AG20443 (cell line): ENCODE measurements at regions not wholly inside any gene's neighbourhood (a gene's known extent, or its start where the extent isn't known, plus 50 kb on each side); places are given as distances from the start of the nearest gene placed in this dataset.

Experiments used
- DNase-seq: peaks from one replicate; pipeline ENCODE4 v3.0.0; 2012; ENCODE audit warnings: low spot score, mixed read lengths

- DNase-seq: no peak
Measured at GRCh38 chr5:61263561-61264272, 68.3 kb upstream of the ZSWIM6 start.

DNA sequence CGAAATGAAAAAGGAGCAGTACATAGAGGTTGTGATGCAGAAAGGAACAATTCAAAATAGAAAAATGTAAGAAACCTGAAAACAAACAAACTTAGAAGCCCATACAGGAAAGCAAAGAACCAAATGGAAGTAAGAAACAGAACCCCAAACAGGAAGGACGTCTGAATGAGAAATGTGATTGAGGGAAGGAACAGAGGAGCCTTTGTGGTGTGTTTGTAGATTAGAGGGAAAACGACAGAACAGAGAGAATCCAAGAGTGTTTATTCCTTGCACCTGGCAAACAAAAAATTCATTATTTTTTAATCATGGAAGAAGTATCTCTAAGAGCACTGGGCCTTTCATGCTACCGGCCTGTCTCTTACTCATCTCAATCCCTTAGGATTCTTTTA, 67.8 kb upstream of the ZSWIM6 start:
- no peak for DNase-seq

DNA sequence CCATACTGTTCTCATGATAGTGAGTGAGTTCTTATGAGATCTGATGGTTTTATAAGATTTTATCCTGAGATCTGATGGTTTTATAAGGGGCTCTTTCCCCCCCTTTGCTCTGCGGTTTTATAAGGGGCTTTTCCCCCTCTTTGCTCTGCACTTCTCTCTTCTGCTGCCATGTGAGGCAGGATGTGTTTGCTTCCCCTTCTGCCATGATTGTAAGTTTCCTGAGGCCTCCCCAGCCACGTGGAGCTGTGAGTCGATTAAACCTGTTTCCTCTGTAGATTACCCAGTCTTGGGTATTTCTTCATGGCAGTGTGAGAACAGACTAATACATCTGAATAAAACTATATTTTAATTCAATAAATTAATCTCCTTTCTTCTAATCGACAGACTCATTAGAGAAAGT, 64.9 kb upstream of the ZSWIM6 start:
- DNase-seq: no peak

- no peak for DNase-seq
Measured at GRCh38 chr5:61268871-61269270, 63.2 kb upstream of the ZSWIM6 start.

- DNase-seq: no peak
Measured at GRCh38 chr5:61270510-61271165, 61.4 kb upstream of the ZSWIM6 start.

GRCh38 chr5:61272688-61273087, 59.4 kb upstream of the ZSWIM6 start:
- DNase-seq: no peak

DNA sequence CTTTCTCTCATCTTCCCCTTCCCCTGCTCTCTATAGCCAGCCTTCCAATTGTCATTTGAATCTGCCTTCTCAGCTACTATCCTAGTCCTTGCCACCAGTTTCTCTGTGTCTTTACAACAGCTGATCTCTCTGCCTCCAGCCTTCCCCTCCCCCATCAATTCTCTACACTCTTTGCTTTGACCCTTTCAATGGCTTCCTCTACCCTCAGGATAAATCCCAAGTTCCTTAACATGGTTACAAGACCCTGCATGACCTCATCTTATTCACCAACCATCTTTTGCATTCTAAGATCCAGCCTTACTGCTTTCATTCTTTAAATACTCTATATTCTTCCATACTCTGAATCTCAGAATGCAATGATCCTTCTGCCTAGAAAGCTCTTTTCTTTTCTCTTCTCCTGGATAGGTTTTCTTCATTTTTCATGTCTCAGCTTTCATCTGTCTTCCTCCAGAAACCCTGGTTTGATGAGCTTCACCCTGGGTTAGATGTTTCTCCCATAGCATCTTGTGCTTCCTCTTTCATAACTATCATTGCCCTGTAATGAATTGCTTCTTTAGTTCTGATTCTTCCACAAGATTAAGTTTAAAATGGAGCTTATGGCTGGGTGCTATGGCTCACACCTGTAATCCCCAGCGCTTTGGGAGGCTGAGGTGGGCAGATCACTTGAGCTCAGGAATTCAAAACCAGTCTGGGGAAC, 58.6 kb upstream of the ZSWIM6 start:
- no peak for DNase-seq

GRCh38 chr5:61274511-61274911, 57.5 kb upstream of the ZSWIM6 start:
- no peak for DNase-seq

DNA sequence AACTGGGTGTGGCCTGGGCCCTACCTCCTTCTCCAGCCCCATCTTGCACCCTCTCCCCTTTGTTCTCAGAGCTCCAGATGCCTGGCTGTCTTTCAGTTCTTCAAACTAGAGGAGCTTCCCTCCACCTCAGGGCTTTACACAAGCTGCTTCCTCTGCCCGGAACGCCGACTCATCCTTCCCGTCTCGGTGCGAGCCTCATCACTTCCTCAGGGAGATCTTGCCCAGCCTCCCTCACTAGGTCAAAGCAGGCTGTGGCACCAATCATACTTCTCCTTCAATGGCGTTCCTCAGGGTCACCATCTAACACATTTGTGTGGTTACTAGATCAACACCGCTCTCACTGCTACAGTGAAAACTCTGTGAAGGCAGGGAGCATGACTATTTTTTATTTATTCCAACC, 56.2 kb upstream of the ZSWIM6 start:
- DNase-seq: peak; percentile 73

DNA sequence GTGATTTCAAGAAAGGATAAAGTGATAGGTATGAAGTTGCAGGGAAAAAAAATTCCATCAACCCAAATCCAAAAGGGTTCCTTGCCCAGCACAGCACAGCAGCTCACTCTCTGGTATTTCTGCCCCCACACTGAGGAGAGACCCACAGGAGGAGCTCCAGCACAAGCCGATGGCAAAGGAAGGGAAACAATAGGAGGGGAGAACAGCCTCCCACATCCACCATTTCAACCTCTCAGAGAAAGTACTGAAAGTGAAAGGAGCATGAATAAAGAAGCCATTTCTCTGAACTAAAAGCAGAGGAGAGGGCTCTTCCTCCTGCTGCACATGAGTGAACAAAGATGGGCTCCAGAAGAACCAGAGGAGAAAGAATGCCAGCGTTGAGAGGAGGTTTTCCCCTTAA, 54.9 kb upstream of the ZSWIM6 start:
- DNase-seq: peak; percentile 42

DNA sequence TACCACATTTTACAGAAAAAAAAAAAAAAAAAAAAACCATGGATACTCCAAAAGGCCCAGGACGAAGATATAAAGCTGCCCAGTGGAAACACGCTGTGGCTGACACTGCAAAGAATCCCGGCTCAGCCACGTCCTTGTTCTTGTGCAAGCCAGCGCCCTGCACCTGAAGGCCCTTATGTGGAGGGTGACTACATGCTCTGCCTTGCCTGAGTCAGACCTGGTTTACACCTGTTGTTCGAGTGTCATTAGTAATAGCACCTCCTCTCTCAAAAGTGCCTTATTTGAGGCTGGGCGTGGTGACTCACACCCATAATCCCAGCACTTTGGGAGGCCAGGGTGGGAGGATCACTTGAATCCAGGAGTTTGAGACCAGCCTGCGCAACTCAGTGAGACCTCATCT, 54.3 kb upstream of the ZSWIM6 start:
- DNase-seq: no peak

DNA sequence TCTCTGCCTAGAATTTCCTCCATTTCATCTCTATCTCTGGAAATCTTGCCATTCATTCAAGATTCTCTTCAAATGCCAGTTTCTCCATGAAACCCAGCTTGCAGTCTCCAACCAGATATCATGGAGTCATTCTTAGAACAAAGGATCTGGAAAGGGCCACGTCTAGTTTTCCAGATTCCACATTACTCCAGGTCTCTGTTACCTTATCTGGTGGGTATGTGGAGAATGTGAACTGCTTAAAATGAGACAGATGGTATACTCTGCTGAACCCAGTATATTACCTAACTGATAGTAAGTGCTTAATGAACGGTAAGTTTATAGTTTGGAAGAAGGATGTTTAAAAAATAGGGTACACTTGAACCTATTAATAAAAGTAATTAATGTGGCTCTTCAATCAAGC, 52.3 kb upstream of the ZSWIM6 start:
- no peak for DNase-seq

DNA sequence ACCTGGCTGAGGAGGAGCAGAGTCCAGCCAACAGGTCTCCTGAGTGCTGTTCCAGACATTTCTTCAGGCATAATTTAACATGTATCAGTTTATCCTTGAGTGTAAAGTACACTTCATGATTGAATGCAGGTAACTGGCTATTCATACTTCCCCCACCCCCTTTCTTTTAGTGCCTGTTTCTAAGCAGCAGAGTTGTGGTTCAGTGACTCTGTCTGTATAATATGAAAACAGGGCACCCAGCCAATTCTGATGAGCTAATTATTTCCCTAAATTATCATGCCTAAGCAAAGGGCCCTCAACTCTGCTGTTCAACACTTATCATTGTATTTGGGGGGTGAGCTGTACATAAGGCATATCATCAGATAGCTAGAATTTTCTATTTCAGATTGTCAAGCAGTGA, 51.9 kb upstream of the ZSWIM6 start:
- DNase-seq: peak; percentile 37

DNA sequence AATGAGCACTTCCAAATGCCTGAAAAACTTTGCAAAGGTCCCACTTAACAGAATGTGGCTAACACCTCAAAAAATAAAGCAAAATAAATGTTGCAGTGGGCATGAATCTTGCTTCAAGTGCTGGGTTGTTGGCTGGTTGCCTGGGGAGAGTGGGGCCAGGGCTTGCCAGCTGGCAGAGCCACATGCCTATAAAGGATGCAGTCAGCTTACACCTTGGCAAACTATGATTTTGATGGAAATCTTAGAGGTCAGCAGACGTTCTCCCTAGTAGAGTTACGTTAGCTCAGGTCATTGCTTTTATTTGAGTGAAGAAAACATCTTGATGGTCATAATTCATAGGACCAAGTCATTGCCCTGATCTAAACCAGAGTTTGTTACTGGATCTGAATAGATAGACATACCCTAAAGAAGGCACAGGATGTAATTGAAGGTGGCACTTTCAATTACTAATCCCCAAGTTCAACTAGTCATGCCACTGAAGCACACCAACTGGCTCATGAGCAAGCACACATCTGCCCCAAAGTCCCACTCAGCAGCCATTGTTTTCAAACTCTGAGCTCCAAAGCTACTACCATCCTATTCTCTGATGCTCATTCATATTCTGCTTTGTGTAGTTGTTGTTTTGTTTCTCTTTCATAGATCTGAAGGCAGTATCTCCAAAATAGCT, 51.2 kb upstream of the ZSWIM6 start:
- no peak for DNase-seq

DNA sequence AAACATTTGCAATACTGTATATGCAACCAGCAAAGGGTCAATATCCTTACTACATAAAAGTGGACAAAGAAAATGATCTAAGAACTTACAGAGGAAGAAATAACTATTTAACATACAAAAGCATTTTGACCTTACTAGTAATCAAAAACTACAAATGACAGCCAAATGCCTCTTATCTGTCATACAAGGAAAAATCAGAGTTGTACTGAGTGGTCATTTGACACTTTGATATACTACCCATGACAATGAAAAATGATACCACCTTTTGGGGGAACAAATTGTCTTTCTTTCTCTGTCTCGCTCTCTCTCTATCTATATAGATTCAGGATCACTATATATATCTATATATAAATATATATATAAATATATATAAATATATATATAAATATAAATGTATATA, 50.4 kb upstream of the ZSWIM6 start:
- DNase-seq: no peak
